Stomach (tissue), 4 donors: ENCODE measurements at regions not wholly inside any gene's neighbourhood (a gene's known extent, or its start where the extent isn't known, plus 50 kb on each side); places are given as distances from the start of the nearest gene placed in this dataset.

Experiments
- EP300 ChIP-seq: sonication (generic); formaldehyde crosslinking; IDR thresholded peaks from one replicate; pipeline ENCODE4 v1.6.1; 2017; ENCODE audit warnings: antibody characterized with exemption
- POLR2AphosphoS5 ChIP-seq, 3 donors: sonication (generic); formaldehyde crosslinking; IDR thresholded peaks; one replicate each; pipeline ENCODE4 v1.6.1; 2016; ENCODE audit warnings: antibody characterized with exemption in 3 of 3
- TF ChIP-seq, protein P1 (sequence below), 7 experiments: fragments of 450-650 bp in 4 of 7; fragments of 200-600 bp in 3 of 7; sonication (generic) in 3 of 7; IDR thresholded peaks; one replicate each; pipeline ENCODE4 v1.5.1; 2016 to 2019; ENCODE audit warnings: antibody characterized with exemption in 7 of 7, control low read depth in 2 of 7, mild to moderate bottlenecking in 1 of 7

DNA sequence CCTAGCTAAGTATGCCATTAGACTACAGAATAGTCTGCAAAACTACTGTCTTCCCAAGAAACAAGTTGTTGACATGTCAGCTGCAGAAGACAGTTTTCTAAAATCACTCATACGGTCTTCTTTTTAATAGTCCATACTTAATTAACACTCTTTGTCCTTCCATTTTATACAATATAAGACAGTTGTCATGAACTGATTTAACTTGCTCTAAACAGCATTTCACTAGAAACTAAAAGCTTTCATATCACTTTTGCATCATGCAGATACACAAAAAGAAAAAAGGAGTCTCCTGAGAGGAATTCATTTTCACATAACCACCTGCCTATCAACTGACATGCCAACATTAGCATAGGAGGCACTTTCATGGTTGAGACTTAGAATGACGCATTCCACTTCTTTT lies 1159.6 kb upstream of the CHAC2 start:
- TF ChIP-seq, protein P1, sequence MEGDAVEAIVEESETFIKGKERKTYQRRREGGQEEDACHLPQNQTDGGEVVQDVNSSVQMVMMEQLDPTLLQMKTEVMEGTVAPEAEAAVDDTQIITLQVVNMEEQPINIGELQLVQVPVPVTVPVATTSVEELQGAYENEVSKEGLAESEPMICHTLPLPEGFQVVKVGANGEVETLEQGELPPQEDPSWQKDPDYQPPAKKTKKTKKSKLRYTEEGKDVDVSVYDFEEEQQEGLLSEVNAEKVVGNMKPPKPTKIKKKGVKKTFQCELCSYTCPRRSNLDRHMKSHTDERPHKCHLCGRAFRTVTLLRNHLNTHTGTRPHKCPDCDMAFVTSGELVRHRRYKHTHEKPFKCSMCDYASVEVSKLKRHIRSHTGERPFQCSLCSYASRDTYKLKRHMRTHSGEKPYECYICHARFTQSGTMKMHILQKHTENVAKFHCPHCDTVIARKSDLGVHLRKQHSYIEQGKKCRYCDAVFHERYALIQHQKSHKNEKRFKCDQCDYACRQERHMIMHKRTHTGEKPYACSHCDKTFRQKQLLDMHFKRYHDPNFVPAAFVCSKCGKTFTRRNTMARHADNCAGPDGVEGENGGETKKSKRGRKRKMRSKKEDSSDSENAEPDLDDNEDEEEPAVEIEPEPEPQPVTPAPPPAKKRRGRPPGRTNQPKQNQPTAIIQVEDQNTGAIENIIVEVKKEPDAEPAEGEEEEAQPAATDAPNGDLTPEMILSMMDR (IDR thresholded peaks at IDR 0.05) = no peak
- TF ChIP-seq POLR2AphosphoS5 (IDR thresholded peaks at IDR 0.05) (no peak), EP300 (no peak)
